ENCODE measurements at regions not wholly inside any gene's neighbourhood (a gene's known extent, or its start where the extent isn't known, plus 50 kb on each side); places are given as distances from the start of the nearest gene placed in this dataset.

DNA sequence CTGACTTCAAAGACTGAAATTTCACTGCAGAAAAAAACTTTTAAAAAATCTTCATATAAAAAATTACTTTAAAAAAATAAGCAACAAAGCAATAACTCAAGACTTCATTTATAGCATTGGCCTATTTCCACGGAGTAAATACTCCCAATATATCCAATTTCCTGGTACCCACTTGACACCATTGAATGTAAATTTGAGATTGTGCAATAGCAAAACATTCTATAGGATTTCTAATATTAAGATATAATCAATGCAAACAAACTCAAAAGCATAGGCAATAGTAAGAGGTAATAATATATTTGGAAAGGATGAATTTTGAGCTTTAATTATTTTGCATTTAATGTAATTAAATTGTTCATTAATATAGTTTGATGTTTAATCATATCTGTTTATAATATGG lies 148.0 kb upstream of the CNTN6 start:
- no peaks in the 10 kb centered on the region for H3F3A ChIP-seq (ENCODE audit: insufficient read depth, low read depth)
- intact Hi-C loops (cut with micrococcal nuclease; ENCODE audit: unreplicated experiment) = no loop called here
- H3K27me3 ChIP-seq (ENCODE audit: insufficient read depth, low read depth) = no peaks in the 10 kb centered on the region
- no peaks in the 10 kb centered on the region for H3K79me2 ChIP-seq (ENCODE audit: low read depth)
- no TSS peak for BruUV-seq (replicated peaks)
- H3K4me1 ChIP-seq (replicated peaks; ENCODE audit: insufficient read depth) = no peaks in the 10 kb centered on the region
- H4K20me1 ChIP-seq (ENCODE audit: insufficient read depth) = no peaks in the 10 kb centered on the region
- CTCF ChIA-PET = no interaction called here
- H3K36me3 ChIP-seq (ENCODE audit: low read depth) = no peaks in the 10 kb centered on the region
- H3K4me3 ChIP-seq = no peak overlapping the region
- POLR2A ChIA-PET (ENCODE audit: unreplicated experiment) = no interaction called here
- no peak overlapping the region for H3K27ac ChIP-seq
- DNase-seq = no peak
- no peak overlapping the region for H3K4me2 ChIP-seq
- H2AFZ ChIP-seq = no peak overlapping the region
- no peak for TF ChIP-seq EZH2 (IDR thresholded peaks at IDR 0.05; ENCODE audit: low read depth)
- TF ChIP-seq, protein P1, sequence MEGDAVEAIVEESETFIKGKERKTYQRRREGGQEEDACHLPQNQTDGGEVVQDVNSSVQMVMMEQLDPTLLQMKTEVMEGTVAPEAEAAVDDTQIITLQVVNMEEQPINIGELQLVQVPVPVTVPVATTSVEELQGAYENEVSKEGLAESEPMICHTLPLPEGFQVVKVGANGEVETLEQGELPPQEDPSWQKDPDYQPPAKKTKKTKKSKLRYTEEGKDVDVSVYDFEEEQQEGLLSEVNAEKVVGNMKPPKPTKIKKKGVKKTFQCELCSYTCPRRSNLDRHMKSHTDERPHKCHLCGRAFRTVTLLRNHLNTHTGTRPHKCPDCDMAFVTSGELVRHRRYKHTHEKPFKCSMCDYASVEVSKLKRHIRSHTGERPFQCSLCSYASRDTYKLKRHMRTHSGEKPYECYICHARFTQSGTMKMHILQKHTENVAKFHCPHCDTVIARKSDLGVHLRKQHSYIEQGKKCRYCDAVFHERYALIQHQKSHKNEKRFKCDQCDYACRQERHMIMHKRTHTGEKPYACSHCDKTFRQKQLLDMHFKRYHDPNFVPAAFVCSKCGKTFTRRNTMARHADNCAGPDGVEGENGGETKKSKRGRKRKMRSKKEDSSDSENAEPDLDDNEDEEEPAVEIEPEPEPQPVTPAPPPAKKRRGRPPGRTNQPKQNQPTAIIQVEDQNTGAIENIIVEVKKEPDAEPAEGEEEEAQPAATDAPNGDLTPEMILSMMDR (conservative IDR thresholded peaks at IDR 0.05) = no peak
- no peaks in the 10 kb centered on the region for H3K9me3 ChIP-seq (ENCODE audit: insufficient read depth, low read depth)
- no peaks in the 10 kb centered on the region for H3K9me2 ChIP-seq (ENCODE audit: insufficient read depth)

- TF ChIP-seq, protein P1 (conservative IDR thresholded peaks at IDR 0.05) = no peak
- no peak for TF ChIP-seq EZH2 (IDR thresholded peaks at IDR 0.05; ENCODE audit: low read depth)
- H3K79me2 ChIP-seq (ENCODE audit: low read depth) = no peaks in the 10 kb centered on the region
- no peak overlapping the region for H2AFZ ChIP-seq
- BruUV-seq (replicated peaks) = no TSS peak
- H4K20me1 ChIP-seq (ENCODE audit: insufficient read depth) = no peaks in the 10 kb centered on the region
- POLR2A ChIA-PET (ENCODE audit: unreplicated experiment) = no interaction called here
- no peaks in the 10 kb centered on the region for H3K36me3 ChIP-seq (ENCODE audit: low read depth)
- no peaks in the 10 kb centered on the region for H3K27me3 ChIP-seq (ENCODE audit: insufficient read depth, low read depth)
- DNase-seq = no peak
- no peaks in the 10 kb centered on the region for H3K4me1 ChIP-seq (replicated peaks; ENCODE audit: insufficient read depth)
- no peaks in the 10 kb centered on the region for H3K9me2 ChIP-seq (ENCODE audit: insufficient read depth)
- no peak overlapping the region for H3K4me3 ChIP-seq
- intact Hi-C loops (cut with micrococcal nuclease; ENCODE audit: unreplicated experiment) = no loop called here
- H3K4me2 ChIP-seq = no peak overlapping the region
- H3K9me3 ChIP-seq (ENCODE audit: insufficient read depth, low read depth) = no peaks in the 10 kb centered on the region
- CTCF ChIA-PET = no interaction called here
- H3K27ac ChIP-seq = no peak overlapping the region
- H3F3A ChIP-seq (ENCODE audit: insufficient read depth, low read depth) = no peaks in the 10 kb centered on the region
Measured at GRCh38 chr3:945738-946137, 147.1 kb upstream of the CNTN6 start.

GRCh38 chr3:952906-953305 lies 139.9 kb upstream of the CNTN6 start:
- Histone ChIP-seq H3K4me3 (no peak overlapping the region), H2AFZ (no peak overlapping the region), H4K20me1 (ENCODE audit: insufficient read depth) (no peaks in the 10 kb centered on the region), H3K27me3 (ENCODE audit: insufficient read depth, low read depth) (no peaks in the 10 kb centered on the region), H3K4me2 (no peak overlapping the region), H3K27ac (no peak overlapping the region), H3K79me2 (ENCODE audit: low read depth) (no peaks in the 10 kb centered on the region), H3K36me3 (ENCODE audit: low read depth) (no peaks in the 10 kb centered on the region), H3K9me3 (ENCODE audit: insufficient read depth, low read depth) (no peaks in the 10 kb centered on the region), H3K4me1 (replicated peaks; ENCODE audit: insufficient read depth) (no peaks in the 10 kb centered on the region), H3K9me2 (ENCODE audit: insufficient read depth) (no peaks in the 10 kb centered on the region), H3F3A (ENCODE audit: insufficient read depth, low read depth) (no peaks in the 10 kb centered on the region)
- DNase-seq = no peak
- intact Hi-C loops (cut with micrococcal nuclease; ENCODE audit: unreplicated experiment) = no loop called here
- ChIA-PET POLR2A (ENCODE audit: unreplicated experiment) (no interaction called here), CTCF (no interaction called here)
- TF ChIP-seq, protein P1 (conservative IDR thresholded peaks at IDR 0.05) = no peak
- TF ChIP-seq EZH2 (IDR thresholded peaks at IDR 0.05; ENCODE audit: low read depth) = no peak
- BruUV-seq (replicated peaks) = no TSS peak
